WTC11 (cell line): ENCODE measurements at regions not wholly inside any gene's neighbourhood (a gene's known extent, or its start where the extent isn't known, plus 50 kb on each side); places are given as distances from the start of the nearest gene placed in this dataset.

ENCODE experiments used
- ETV6 ChIP-seq: sonication (generic); formaldehyde crosslinking; IDR thresholded peaks from 2 replicates; pipeline ENCODE4 v1.8.1; 2022; ENCODE audit warnings: mild to moderate bottlenecking, missing genetic modification reagents
- FOXJ3 ChIP-seq: sonication (generic); formaldehyde crosslinking; IDR thresholded peaks from 2 replicates; pipeline ENCODE4 v1.9.0; 2021; ENCODE audit warnings: missing genetic modification reagents, mild to moderate bottlenecking, borderline replicate concordance
- JAZF1 ChIP-seq: fragments of 250-450 bp; sonication (Bioruptor Pico); IDR thresholded peaks from 2 replicates; pipeline ENCODE4 v1.9.0; 2021; ENCODE audit warnings: moderate library complexity, mild to moderate bottlenecking, inconsistent platforms
- MYBL2 ChIP-seq: sonication (generic); formaldehyde crosslinking; IDR thresholded peaks from 2 replicates; pipeline ENCODE4 v1.8.1; 2023; ENCODE audit warnings: mild to moderate bottlenecking, moderate library complexity, missing genetic modification reagents
- NR1H2 ChIP-seq: sonication (generic); formaldehyde crosslinking; IDR thresholded peaks from 2 replicates; pipeline ENCODE4 v1.9.0; 2021; ENCODE audit warnings: mild to moderate bottlenecking, moderate library complexity, missing genetic modification reagents
- TP53 ChIP-seq: sonication (generic); formaldehyde crosslinking; IDR thresholded peaks from 2 replicates; pipeline ENCODE4 v1.8.1; 2023; ENCODE audit warnings: mild to moderate bottlenecking, missing genetic modification reagents
- ZNF423 ChIP-seq: fragments of 250-450 bp; sonication (Bioruptor Pico); IDR thresholded peaks from 2 replicates; pipeline ENCODE4 v2.1.2; 2022; ENCODE audit warnings: mild to moderate bottlenecking, moderate library complexity
- TF ChIP-seq, protein P1 (sequence below): sonication (generic); formaldehyde crosslinking; IDR thresholded peaks from 2 replicates; pipeline ENCODE4 v1.8.1; 2022; ENCODE audit warnings: mild to moderate bottlenecking, moderate library complexity, missing genetic modification reagents
- TF ChIP-seq, protein P2 (sequence below): sonication (generic); formaldehyde crosslinking; IDR thresholded peaks from 2 replicates; pipeline ENCODE4 v1.8.1; 2023; ENCODE audit warnings: mild to moderate bottlenecking, missing genetic modification reagents
- TF ChIP-seq, protein P3 (sequence below): sonication (generic); formaldehyde crosslinking; IDR thresholded peaks from 2 replicates; pipeline ENCODE4 v1.8.1; 2022; ENCODE audit warnings: low read depth, missing genetic modification reagents, borderline replicate concordance
- TF ChIP-seq, protein P4 (sequence below): fragments of 200-600 bp; IDR thresholded peaks from 2 replicates; pipeline ENCODE4 v1.8.0; 2022; ENCODE audit warnings: antibody characterized with exemption
- TF ChIP-seq, protein P5 (sequence below): sonication (generic); formaldehyde crosslinking; IDR thresholded peaks from 2 replicates; pipeline ENCODE4 v1.8.1; 2022; ENCODE audit warnings: mild to moderate bottlenecking, missing genetic modification reagents, moderate library complexity, borderline replicate concordance
- TF ChIP-seq, protein P6 (sequence below): sonication (generic); formaldehyde crosslinking; IDR thresholded peaks from 2 replicates; pipeline ENCODE4 v1.8.0; 2022; ENCODE audit warnings: mild to moderate bottlenecking, missing genetic modification reagents
- TF ChIP-seq, protein P7 (sequence below): sonication (generic); formaldehyde crosslinking; IDR thresholded peaks from 2 replicates; pipeline ENCODE4 v1.8.0; 2022; ENCODE audit warnings: mild to moderate bottlenecking, missing genetic modification reagents

DNA sequence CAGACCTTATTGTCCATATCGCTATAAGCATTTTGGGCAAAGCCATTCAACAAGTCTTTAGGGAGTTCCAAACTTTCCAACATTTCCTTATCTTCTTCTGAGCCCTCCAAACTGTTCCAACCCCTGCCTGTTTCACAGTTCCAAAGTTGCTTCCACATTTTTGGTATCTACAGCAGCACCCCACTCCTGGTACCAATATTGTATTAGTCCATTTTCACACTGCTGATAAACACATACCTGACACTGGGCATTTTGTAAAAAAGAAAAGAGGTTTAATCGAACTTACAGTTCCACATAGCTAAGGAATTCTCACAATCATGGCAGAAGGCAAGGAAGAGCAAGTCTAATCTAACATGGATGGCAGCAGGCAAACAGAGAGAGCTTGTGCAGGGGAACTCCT, 834.1 kb upstream of the GBE1 start:
- TF ChIP-seq, protein P1, sequence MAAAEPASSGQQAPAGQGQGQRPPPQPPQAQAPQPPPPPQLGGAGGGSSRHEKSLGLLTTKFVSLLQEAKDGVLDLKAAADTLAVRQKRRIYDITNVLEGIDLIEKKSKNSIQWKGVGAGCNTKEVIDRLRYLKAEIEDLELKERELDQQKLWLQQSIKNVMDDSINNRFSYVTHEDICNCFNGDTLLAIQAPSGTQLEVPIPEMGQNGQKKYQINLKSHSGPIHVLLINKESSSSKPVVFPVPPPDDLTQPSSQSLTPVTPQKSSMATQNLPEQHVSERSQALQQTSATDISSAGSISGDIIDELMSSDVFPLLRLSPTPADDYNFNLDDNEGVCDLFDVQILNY (CRISPR knock-in tag) = no peak
- TF ChIP-seq, protein P2, sequence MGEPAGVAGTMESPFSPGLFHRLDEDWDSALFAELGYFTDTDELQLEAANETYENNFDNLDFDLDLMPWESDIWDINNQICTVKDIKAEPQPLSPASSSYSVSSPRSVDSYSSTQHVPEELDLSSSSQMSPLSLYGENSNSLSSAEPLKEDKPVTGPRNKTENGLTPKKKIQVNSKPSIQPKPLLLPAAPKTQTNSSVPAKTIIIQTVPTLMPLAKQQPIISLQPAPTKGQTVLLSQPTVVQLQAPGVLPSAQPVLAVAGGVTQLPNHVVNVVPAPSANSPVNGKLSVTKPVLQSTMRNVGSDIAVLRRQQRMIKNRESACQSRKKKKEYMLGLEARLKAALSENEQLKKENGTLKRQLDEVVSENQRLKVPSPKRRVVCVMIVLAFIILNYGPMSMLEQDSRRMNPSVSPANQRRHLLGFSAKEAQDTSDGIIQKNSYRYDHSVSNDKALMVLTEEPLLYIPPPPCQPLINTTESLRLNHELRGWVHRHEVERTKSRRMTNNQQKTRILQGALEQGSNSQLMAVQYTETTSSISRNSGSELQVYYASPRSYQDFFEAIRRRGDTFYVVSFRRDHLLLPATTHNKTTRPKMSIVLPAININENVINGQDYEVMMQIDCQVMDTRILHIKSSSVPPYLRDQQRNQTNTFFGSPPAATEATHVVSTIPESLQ (CRISPR knock-in tag) = no peak
- TF ChIP-seq, protein P3, sequence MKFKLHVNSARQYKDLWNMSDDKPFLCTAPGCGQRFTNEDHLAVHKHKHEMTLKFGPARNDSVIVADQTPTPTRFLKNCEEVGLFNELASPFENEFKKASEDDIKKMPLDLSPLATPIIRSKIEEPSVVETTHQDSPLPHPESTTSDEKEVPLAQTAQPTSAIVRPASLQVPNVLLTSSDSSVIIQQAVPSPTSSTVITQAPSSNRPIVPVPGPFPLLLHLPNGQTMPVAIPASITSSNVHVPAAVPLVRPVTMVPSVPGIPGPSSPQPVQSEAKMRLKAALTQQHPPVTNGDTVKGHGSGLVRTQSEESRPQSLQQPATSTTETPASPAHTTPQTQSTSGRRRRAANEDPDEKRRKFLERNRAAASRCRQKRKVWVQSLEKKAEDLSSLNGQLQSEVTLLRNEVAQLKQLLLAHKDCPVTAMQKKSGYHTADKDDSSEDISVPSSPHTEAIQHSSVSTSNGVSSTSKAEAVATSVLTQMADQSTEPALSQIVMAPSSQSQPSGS (CRISPR knock-in tag) = no peak
- TF ChIP-seq FOXJ3 (CRISPR knock-in tag) (no peak), MYBL2 (CRISPR knock-in tag) (no peak), JAZF1 (CRISPR knock-in tag) (no peak), TP53 (CRISPR knock-in tag) (no peak), ETV6 (CRISPR knock-in tag) (no peak), NR1H2 (CRISPR knock-in tag) (no peak), ZNF423 (CRISPR knock-in tag) (no peak)
- TF ChIP-seq, protein P4, sequence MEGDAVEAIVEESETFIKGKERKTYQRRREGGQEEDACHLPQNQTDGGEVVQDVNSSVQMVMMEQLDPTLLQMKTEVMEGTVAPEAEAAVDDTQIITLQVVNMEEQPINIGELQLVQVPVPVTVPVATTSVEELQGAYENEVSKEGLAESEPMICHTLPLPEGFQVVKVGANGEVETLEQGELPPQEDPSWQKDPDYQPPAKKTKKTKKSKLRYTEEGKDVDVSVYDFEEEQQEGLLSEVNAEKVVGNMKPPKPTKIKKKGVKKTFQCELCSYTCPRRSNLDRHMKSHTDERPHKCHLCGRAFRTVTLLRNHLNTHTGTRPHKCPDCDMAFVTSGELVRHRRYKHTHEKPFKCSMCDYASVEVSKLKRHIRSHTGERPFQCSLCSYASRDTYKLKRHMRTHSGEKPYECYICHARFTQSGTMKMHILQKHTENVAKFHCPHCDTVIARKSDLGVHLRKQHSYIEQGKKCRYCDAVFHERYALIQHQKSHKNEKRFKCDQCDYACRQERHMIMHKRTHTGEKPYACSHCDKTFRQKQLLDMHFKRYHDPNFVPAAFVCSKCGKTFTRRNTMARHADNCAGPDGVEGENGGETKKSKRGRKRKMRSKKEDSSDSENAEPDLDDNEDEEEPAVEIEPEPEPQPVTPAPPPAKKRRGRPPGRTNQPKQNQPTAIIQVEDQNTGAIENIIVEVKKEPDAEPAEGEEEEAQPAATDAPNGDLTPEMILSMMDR = no peak
- TF ChIP-seq, protein P5, sequence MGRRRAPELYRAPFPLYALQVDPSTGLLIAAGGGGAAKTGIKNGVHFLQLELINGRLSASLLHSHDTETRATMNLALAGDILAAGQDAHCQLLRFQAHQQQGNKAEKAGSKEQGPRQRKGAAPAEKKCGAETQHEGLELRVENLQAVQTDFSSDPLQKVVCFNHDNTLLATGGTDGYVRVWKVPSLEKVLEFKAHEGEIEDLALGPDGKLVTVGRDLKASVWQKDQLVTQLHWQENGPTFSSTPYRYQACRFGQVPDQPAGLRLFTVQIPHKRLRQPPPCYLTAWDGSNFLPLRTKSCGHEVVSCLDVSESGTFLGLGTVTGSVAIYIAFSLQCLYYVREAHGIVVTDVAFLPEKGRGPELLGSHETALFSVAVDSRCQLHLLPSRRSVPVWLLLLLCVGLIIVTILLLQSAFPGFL (CRISPR knock-in tag) = no peak
- TF ChIP-seq, protein P6, sequence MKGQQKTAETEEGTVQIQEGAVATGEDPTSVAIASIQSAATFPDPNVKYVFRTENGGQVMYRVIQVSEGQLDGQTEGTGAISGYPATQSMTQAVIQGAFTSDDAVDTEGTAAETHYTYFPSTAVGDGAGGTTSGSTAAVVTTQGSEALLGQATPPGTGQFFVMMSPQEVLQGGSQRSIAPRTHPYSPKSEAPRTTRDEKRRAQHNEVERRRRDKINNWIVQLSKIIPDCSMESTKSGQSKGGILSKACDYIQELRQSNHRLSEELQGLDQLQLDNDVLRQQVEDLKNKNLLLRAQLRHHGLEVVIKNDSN = no peak
- TF ChIP-seq, protein P7, sequence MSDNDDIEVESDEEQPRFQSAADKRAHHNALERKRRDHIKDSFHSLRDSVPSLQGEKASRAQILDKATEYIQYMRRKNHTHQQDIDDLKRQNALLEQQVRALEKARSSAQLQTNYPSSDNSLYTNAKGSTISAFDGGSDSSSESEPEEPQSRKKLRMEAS (CRISPR knock-in tag) = no peak
